ENCODE measurements at regions not wholly inside any gene's neighbourhood (a gene's known extent, or its start where the extent isn't known, plus 50 kb on each side); places are given as distances from the start of the nearest gene placed in this dataset.
A peak's percentile ranks its signal among the peaks of the same experiment; 100 is the strongest.

- H3K27me3 ChIP-seq (ENCODE audit: control insufficient read depth, insufficient read depth, low read length) = no peaks in the 10 kb centered on the region
- DNase-seq (no peak), FAIRE-seq (no peak)
- no peak for TF ChIP-seq CTCF (IDR thresholded peaks at IDR 0.05; ENCODE audit: borderline replicate concordance, extremely low read depth, insufficient read depth)
- H3K4me1 ChIP-seq (ENCODE audit: control insufficient read depth in 2 of 3, insufficient read depth in 2 of 3, low read depth in 1 of 3, low read length in 3 of 3) = peaks cover 0 to 4% (median 0%) of the 10 kb centered on the region in 3 donors
- intact Hi-C loops (cut with DNase I) = no loop called here
- no peak overlapping the region for H3K9ac ChIP-seq (ENCODE audit: low read length in 3 of 3)
- no peak overlapping the region for H3K4me3 ChIP-seq (ENCODE audit: low read length in 3 of 3)
- no peaks in the 10 kb centered on the region for H3K9me3 ChIP-seq (ENCODE audit: control insufficient read depth in 2 of 3, insufficient read depth in 1 of 3, low read length in 3 of 3)
- no peak overlapping the region for H3K27ac ChIP-seq (ENCODE audit: low read depth in 2 of 2, low read length in 2 of 2)
- no peaks in the 10 kb centered on the region for H3K36me3 ChIP-seq (ENCODE audit: control insufficient read depth in 2 of 3, insufficient read depth in 3 of 3, low read length in 3 of 3)
These were observed 648.7 kb downstream of the USP25 start for GRCh38 chr21:16378525-16378924.

- Histone ChIP-seq H3K27me3 (ENCODE audit: control insufficient read depth, insufficient read depth, low read length) (no peaks in the 10 kb centered on the region), H3K9me3 (ENCODE audit: control insufficient read depth in 2 of 3, insufficient read depth in 1 of 3, low read length in 3 of 3) (no peaks in the 10 kb centered on the region), H3K36me3 (ENCODE audit: control insufficient read depth in 2 of 3, insufficient read depth in 3 of 3, low read length in 3 of 3) (no peaks in the 10 kb centered on the region), H3K4me3 (ENCODE audit: low read length in 3 of 3) (no peak overlapping the region), H3K9ac (ENCODE audit: low read length in 3 of 3) (no peak overlapping the region), H3K27ac (ENCODE audit: low read depth in 2 of 2, low read length in 2 of 2) (no peak overlapping the region), H3K4me1 (ENCODE audit: control insufficient read depth in 2 of 3, insufficient read depth in 2 of 3, low read depth in 1 of 3, low read length in 3 of 3) (peaks cover 0 to 3% (median 0%) of the 10 kb centered on the region in 3 donors)
- DNase-seq (no peak), FAIRE-seq (no peak)
- intact Hi-C loops (cut with DNase I) = no loop called here
- no peak for TF ChIP-seq CTCF (IDR thresholded peaks at IDR 0.05; ENCODE audit: borderline replicate concordance, extremely low read depth, insufficient read depth)
These were observed 658.5 kb downstream of the USP25 start for GRCh38 chr21:16388291-16388690.

DNA sequence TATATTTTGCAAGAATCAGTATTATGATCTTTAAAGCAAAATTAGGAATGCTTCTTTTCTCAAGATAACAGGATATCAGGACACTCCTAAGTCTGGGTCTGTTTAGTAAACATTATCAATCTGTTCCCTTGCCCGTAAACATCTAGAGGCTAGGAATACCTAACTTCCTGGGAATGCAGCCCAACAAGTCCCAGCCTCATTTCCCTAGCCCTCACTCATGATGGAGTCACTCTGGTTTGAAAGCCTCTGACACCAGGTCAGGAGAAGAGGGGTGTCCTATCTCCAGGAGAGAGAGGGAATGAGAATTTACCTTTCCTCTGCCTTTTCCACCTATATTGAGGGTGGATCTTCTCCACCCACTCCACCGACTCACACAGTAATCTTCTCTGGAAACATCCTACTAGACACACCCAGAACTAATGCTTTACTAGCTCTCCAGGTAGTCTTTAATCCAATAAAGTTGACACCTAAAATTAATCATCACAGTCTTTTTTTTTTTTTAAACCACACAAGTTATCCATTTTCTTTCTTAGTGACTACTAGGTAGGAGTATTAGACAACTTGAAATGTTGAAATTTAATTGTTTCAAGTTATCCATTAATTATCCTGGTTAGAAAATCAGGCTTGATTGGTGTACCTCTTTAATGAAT, 659.3 kb downstream of the USP25 start:
- intact Hi-C loops (cut with DNase I) = no loop called here
- DNase-seq = no peak
- Histone ChIP-seq H3K27ac (ENCODE audit: low read depth in 2 of 2, low read length in 2 of 2) (no peak overlapping the region), H3K36me3 (ENCODE audit: control insufficient read depth in 2 of 3, insufficient read depth in 3 of 3, low read length in 3 of 3) (no peaks in the 10 kb centered on the region), H3K4me1 (ENCODE audit: control insufficient read depth in 2 of 3, insufficient read depth in 2 of 3, low read depth in 1 of 3, low read length in 3 of 3) (peaks cover 0 to 3% (median 0%) of the 10 kb centered on the region in 3 donors), H3K9me3 (ENCODE audit: control insufficient read depth in 2 of 3, insufficient read depth in 1 of 3, low read length in 3 of 3) (no peaks in the 10 kb centered on the region), H3K9ac (ENCODE audit: low read length in 3 of 3) (no peak overlapping the region), H3K27me3 (ENCODE audit: control insufficient read depth, insufficient read depth, low read length) (no peaks in the 10 kb centered on the region), H3K4me3 (ENCODE audit: low read length in 3 of 3) (peak overlapping the region in 1 of 3 donors; percentile 59)
- TF ChIP-seq CTCF (IDR thresholded peaks at IDR 0.05; ENCODE audit: borderline replicate concordance, extremely low read depth, insufficient read depth) = no peak
- peak; percentile 88 for FAIRE-seq

DNA sequence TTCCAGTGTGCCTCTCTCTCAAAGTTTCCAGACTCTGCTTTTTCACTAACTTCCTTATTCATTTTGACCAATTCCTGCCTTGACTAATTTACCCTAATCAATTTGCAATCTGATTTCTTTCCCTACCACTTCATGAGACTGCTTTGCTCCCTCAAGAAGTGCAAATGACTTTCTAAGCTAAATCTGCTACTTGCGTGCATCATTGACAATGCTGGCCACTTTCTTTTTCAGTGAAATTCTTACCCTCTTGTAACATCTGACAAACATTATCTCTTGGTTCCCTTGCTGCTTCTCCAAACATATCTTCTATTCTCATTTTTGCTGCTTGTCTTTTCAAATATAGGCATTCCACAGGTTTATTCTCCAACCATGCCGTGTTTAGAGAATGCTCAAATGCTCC, 659.9 kb downstream of the USP25 start:
- FAIRE-seq (no peak), DNase-seq (no peak)
- no peak for TF ChIP-seq CTCF (IDR thresholded peaks at IDR 0.05; ENCODE audit: borderline replicate concordance, extremely low read depth, insufficient read depth)
- peak overlapping the region in 2 of 3 donors; percentile 51 to 59 for H3K4me3 ChIP-seq (ENCODE audit: low read length in 3 of 3)
- H3K4me1 ChIP-seq (ENCODE audit: control insufficient read depth in 2 of 3, insufficient read depth in 2 of 3, low read depth in 1 of 3, low read length in 3 of 3) = peaks cover 0 to 3% (median 0%) of the 10 kb centered on the region in 3 donors
- no peaks in the 10 kb centered on the region for H3K9me3 ChIP-seq (ENCODE audit: control insufficient read depth in 2 of 3, insufficient read depth in 1 of 3, low read length in 3 of 3)
- H3K9ac ChIP-seq (ENCODE audit: low read length in 3 of 3) = no peak overlapping the region
- H3K36me3 ChIP-seq (ENCODE audit: control insufficient read depth in 2 of 3, insufficient read depth in 3 of 3, low read length in 3 of 3) = no peaks in the 10 kb centered on the region
- intact Hi-C loops (cut with DNase I) = no loop called here
- H3K27me3 ChIP-seq (ENCODE audit: control insufficient read depth, insufficient read depth, low read length) = no peaks in the 10 kb centered on the region
- H3K27ac ChIP-seq (ENCODE audit: low read depth in 2 of 2, low read length in 2 of 2) = peak overlapping the region in 1 of 2 donors; percentile 28
